ENCODE measurements at regions not wholly inside any gene's neighbourhood (a gene's known extent, or its start where the extent isn't known, plus 50 kb on each side); places are given as distances from the start of the nearest gene placed in this dataset.
A peak's percentile ranks its signal among the peaks of the same experiment; 100 is the strongest.

DNA sequence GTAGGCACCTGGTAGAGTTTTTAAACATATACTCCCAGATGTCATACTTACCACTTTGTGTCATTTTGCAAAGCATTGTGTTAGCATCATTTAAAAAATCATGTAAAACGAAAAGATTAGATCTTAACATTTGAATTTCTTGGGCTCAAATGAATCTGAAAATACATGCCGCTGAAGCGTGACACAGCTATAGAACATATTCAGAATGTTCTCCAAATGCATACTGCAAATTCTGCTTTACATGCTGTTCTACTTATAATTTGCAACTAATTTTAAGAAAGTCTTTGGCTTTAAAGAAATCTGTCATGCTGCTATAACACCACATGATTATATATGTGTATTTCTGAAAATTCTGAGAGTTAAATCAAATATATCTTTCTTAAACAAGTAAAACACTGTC is 109.2 kb upstream of the CAV2 start:
- Histone ChIP-seq H3K36me3 (no peaks in the 10 kb centered on the region), H3K4me3 (no peak overlapping the region), H3K9me3 (no peaks in the 10 kb centered on the region), H3K27me3 (no peaks in the 10 kb centered on the region), H3K27ac (no peak overlapping the region), H3K4me1 (no peaks in the 10 kb centered on the region)
- intact Hi-C loops (cut with DNase I; ENCODE audit: low total_unique reads): no loop called here
- no peak for TF ChIP-seq CTCF (IDR thresholded peaks at IDR 0.05)
- no peak for DNase-seq

GRCh38 chr7:116392806-116393205 is 106.7 kb upstream of the CAV2 start:
- H3K27ac ChIP-seq: peak overlapping the region in 1 of 2 donors; percentile 62
- intact Hi-C loops (cut with DNase I; ENCODE audit: low total_unique reads): no loop called here

DNA sequence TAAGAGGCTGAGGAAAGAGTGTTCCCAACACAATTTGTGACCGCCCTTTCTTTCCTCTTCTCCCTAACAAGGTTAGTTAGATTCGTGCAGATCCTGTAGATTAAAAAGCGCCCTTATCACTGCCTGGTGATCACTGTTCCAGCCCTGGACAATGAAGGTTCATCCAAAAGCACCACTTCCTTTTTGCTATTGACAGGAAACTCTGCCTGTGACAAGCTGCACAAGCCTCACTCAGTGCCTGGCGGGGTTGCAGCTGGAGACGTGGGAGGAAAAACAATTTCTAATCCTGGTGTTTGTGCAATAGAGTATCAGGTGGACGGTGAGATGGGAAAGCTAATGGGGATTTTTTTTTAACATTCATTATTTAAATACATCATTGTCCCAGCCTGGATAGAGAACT is 105.9 kb upstream of the CAV2 start:
- Histone ChIP-seq H3K4me3 (no peak overlapping the region), H3K9me3 (no peaks in the 10 kb centered on the region), H3K36me3 (no peaks in the 10 kb centered on the region), H3K27ac (peak overlapping the region in 1 of 2 donors; percentile 62), H3K4me1 (no peaks in the 10 kb centered on the region), H3K27me3 (no peaks in the 10 kb centered on the region)
- intact Hi-C loops (cut with DNase I; ENCODE audit: low total_unique reads): no loop called here
- peak in 1 of 2 donors; percentile 44 for DNase-seq
- TF ChIP-seq POLR2A (IDR thresholded peaks at IDR 0.05) (no peak), CTCF (IDR thresholded peaks at IDR 0.05) (no peak)

More at GRCh38 chr7:116392806-116393205, 106.7 kb upstream of the CAV2 start:
- no peak for TF ChIP-seq POLR2A (IDR thresholded peaks at IDR 0.05)
- no peak for TF ChIP-seq CTCF (IDR thresholded peaks at IDR 0.05)
- no peaks in the 10 kb centered on the region for H3K4me1 ChIP-seq
- no peak overlapping the region for H3K4me3 ChIP-seq
- no peaks in the 10 kb centered on the region for H3K9me3 ChIP-seq
- DNase-seq: no peak
- H3K36me3 ChIP-seq: no peaks in the 10 kb centered on the region
- H3K27me3 ChIP-seq: no peaks in the 10 kb centered on the region

DNA sequence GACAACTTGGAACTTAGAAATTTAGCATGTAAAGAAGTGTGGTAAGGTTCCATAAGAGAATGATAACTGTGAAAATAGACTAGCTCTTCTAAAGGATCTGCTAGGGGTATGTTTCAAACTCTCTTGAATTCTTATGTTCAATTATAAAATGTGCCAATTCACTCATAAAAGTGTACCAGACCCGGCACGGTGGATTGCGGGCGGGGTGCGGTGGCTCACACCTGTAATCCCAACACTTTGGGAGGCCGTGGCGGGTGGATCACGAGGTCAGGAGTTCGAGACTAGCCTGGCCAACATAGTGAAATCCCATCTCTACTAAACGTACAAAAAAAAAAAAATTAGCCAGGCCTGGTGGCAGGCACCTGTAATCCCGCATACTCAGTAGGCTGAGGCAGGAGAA is 105.4 kb upstream of the CAV2 start:
- no peaks in the 10 kb centered on the region for H3K36me3 ChIP-seq
- H3K27me3 ChIP-seq: no peaks in the 10 kb centered on the region
- H3K27ac ChIP-seq: peak overlapping the region in 1 of 2 donors; percentile 62
- no peak for DNase-seq
- no peaks in the 10 kb centered on the region for H3K4me1 ChIP-seq
- no peak overlapping the region for H3K4me3 ChIP-seq
- H3K9me3 ChIP-seq: no peaks in the 10 kb centered on the region
- intact Hi-C loops (cut with DNase I; ENCODE audit: low total_unique reads): no loop called here
- no peak for TF ChIP-seq POLR2A (IDR thresholded peaks at IDR 0.05)
- TF ChIP-seq CTCF (IDR thresholded peaks at IDR 0.05): no peak

GRCh38 chr7:116395141-116395791 is 104.3 kb upstream of the CAV2 start:
- Histone ChIP-seq H3K4me1 (no peaks in the 10 kb centered on the region), H3K4me3 (no peak overlapping the region), H3K27ac (peak overlapping the region; percentile 52 to 53), H3K36me3 (no peaks in the 10 kb centered on the region), H3K9me3 (no peaks in the 10 kb centered on the region), H3K27me3 (no peaks in the 10 kb centered on the region)
- intact Hi-C loops (cut with DNase I; ENCODE audit: low total_unique reads): no loop called here
- DNase-seq: peak in 1 of 2 donors; percentile 33
- TF ChIP-seq POLR2A (IDR thresholded peaks at IDR 0.05): no peak
- no peak for TF ChIP-seq CTCF (IDR thresholded peaks at IDR 0.05)

Measured in uterus (tissue), 3 donors.